SK-N-MC (cell line): ENCODE measurements at regions not wholly inside any gene's neighbourhood (a gene's known extent, or its start where the extent isn't known, plus 50 kb on each side); places are given as distances from the start of the nearest gene placed in this dataset.

Source experiments
- DNase-seq: peaks from one replicate; pipeline ENCODE4 v3.0.0-alpha.2; 2011; ENCODE audit warnings: low read depth, low spot score
- H3K27ac ChIP-seq: fragments of 200-600 bp; sonication (generic); 2 replicates; pipeline ENCODE4 v1.5.1; 2016; ENCODE audit warnings: mixed run types
- H3K36me3 ChIP-seq: fragments of 200-600 bp; sonication (generic); 2 replicates; pipeline ENCODE4 v1.6.1; 2017; ENCODE audit warnings: antibody characterized with exemption, low read length, mixed read lengths; ENCODE audit not compliant: insufficient read depth
- H3K4me3 ChIP-seq: fragments of 200-600 bp; sonication (generic); 2 replicates; pipeline ENCODE4 v1.5.1; 2016
- H3K9ac ChIP-seq: fragments of 200-600 bp; sonication (generic); 2 replicates; pipeline ENCODE4 v1.8.0; 2017; ENCODE audit warnings: mixed run types, mixed read lengths; ENCODE audit not compliant: insufficient read length
- H3K9me3 ChIP-seq: fragments of 200-600 bp; sonication (generic); 2 replicates; pipeline ENCODE4 v1.6.1; 2017; ENCODE audit warnings: low read depth, mild to moderate bottlenecking, antibody characterized with exemption, low read length, moderate library complexity, mixed read lengths
- EZH2 ChIP-seq: fragments of 200-600 bp; sonication (generic); IDR thresholded peaks from one replicate; pipeline ENCODE4 v1.6.1; 2017; ENCODE audit warnings: antibody characterized with exemption
- FOXP2 ChIP-seq: optimal IDR thresholded peaks from 2 replicates; pipeline ENCODE3; 2011; ENCODE audit warnings: mild to moderate bottlenecking, moderate library complexity; ENCODE audit not compliant: insufficient read depth; ENCODE audit errors: extremely low read length, control extremely low read depth
- POLR2AphosphoS5 ChIP-seq: IDR thresholded peaks from 2 replicates; pipeline ENCODE4 v1.6.1; 2012; ENCODE audit warnings: mild to moderate bottlenecking, low read depth, low read length, borderline replicate concordance

DNA sequence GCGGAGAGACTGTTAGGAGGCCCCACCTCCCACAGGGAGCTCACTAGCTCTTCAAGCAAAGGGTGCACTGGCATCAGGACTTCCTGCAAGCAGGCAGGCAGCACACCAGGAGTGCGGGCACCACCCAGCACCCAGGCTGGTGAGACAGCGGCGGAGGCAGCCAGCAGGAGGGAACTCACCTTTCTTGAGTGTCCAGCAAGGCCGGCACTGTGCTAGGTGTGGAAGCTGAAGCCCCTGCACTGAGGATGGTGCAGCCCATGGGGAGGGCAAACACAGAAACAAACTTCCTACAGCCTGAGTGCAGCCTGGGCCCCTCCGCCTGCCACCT is 100.7 kb upstream of the ID2 start:
- Histone ChIP-seq H3K9me3 (no peaks in the 10 kb centered on the region), H3K4me3 (no peak overlapping the region), H3K27ac (no peak overlapping the region), H3K9ac (no peak overlapping the region), H3K36me3 (no peaks in the 10 kb centered on the region)
- no peak for TF ChIP-seq EZH2
- no peak for TF ChIP-seq FOXP2
- no peak for TF ChIP-seq POLR2AphosphoS5
- DNase-seq: no peak

DNA sequence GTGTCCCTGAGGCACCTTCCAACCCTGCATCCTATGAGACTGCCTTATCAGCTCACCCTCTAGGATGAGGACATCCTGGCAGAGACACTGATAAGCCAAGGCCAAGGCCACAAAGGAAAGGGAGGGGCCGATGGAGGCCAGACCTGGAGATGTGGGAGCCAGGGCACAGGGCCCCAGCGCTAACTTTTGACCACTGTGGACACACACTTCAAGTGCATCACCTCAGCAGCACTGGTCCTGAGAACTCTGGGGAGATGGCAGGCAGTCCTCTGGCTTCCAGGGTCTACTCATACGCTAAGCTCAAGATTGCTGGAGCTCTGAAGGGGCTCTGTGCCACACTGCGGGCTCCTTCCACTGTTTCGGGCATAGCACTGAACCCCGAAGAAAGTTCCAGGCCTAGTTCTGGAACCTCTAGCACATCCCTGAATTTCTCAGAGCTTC is 100.2 kb upstream of the ID2 start:
- Histone ChIP-seq H3K4me3 (no peak overlapping the region), H3K27ac (no peak overlapping the region), H3K9ac (no peak overlapping the region), H3K36me3 (no peaks in the 10 kb centered on the region), H3K9me3 (no peaks in the 10 kb centered on the region)
- DNase-seq: no peak
- TF ChIP-seq FOXP2 (no peak), EZH2 (no peak), POLR2AphosphoS5 (no peak)

GRCh38 chr2:8582191-8582590 is 99.7 kb upstream of the ID2 start:
- H3K27ac ChIP-seq: no peak overlapping the region
- no peak for DNase-seq
- H3K9ac ChIP-seq: no peak overlapping the region
- H3K9me3 ChIP-seq: no peaks in the 10 kb centered on the region
- no peak overlapping the region for H3K4me3 ChIP-seq
- no peak for TF ChIP-seq FOXP2
- TF ChIP-seq POLR2AphosphoS5: no peak
- no peak for TF ChIP-seq EZH2
- no peaks in the 10 kb centered on the region for H3K36me3 ChIP-seq

- no peaks in the 10 kb centered on the region for H3K9me3 ChIP-seq
- no peak overlapping the region; the same call in 1 of the 2 replicates for H3K4me3 ChIP-seq
- TF ChIP-seq FOXP2 (no peak), POLR2AphosphoS5 (no peak), EZH2 (no peak)
- no peaks in the 10 kb centered on the region for H3K36me3 ChIP-seq
- no peak overlapping the region for H3K27ac ChIP-seq
- DNase-seq: no peak
- peak overlapping the region; percentile 26 for H3K9ac ChIP-seq
Observed at GRCh38 chr2:8582651-8583399, 99.0 kb upstream of the ID2 start.

DNA sequence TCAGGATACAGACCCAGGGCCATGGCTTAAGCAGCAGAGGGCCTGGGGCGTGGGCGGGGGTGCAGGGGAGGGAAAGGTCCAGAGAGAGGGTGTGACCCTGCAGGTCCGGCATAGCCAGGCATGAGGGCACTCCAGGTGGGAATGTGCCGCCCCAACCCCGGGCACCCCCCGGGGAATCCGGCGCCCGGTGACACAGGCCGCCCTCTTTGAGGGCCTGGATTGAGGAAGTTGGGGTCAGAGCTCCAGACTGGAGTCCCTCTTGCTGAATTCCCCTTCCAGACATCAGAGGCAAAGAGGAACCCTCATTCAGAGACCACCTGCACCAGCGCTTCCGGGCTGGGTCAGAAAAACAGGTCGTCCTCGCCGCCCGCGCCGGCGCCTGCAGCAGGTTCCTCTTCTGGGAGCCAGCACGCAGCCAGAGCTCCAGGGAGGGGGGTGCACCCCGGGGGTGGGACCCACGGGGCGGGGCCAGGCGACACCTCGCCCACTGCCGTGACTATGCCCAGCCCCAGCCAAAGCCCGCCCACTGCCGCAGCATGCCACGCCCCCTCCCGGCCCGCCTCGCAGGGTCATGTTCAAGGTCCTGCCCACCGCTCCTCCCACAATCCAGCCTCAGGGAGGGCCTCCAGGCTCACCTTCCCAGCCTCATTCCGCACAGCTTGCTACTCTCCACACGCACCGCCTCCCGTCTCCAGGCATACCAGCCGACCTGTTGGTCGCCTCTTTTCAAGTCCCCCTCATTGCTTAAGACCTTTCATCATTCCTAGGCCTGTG is 98.3 kb upstream of the ID2 start:
- H3K27ac ChIP-seq: peak overlapping the region; percentile 22; the same call in 1 of the 2 replicates
- H3K9me3 ChIP-seq: no peaks in the 10 kb centered on the region
- TF ChIP-seq POLR2AphosphoS5: peak; percentile 77
- TF ChIP-seq EZH2: no peak

GRCh38 chr2:8584174-8585066 is 97.4 kb upstream of the ID2 start:
- H3K36me3 ChIP-seq: no peaks in the 10 kb centered on the region
- DNase-seq: no peak
- no peaks in the 10 kb centered on the region for H3K9me3 ChIP-seq
- H3K27ac ChIP-seq: peak overlapping the region; percentile 22; the same call in 1 of the 2 replicates
- peak overlapping the region; percentile 72 for H3K4me3 ChIP-seq
- no peak for TF ChIP-seq EZH2
- TF ChIP-seq FOXP2: no peak
- no peak for TF ChIP-seq POLR2AphosphoS5
- peak overlapping the region; percentile 44 for H3K9ac ChIP-seq

More for the DNA sequence above, 98.3 kb upstream of the ID2 start:
- peak overlapping the region; percentile 44 for H3K9ac ChIP-seq
- H3K36me3 ChIP-seq: no peaks in the 10 kb centered on the region
- peak overlapping the region; percentile 72 for H3K4me3 ChIP-seq
- peak; percentile 67 for DNase-seq

DNA sequence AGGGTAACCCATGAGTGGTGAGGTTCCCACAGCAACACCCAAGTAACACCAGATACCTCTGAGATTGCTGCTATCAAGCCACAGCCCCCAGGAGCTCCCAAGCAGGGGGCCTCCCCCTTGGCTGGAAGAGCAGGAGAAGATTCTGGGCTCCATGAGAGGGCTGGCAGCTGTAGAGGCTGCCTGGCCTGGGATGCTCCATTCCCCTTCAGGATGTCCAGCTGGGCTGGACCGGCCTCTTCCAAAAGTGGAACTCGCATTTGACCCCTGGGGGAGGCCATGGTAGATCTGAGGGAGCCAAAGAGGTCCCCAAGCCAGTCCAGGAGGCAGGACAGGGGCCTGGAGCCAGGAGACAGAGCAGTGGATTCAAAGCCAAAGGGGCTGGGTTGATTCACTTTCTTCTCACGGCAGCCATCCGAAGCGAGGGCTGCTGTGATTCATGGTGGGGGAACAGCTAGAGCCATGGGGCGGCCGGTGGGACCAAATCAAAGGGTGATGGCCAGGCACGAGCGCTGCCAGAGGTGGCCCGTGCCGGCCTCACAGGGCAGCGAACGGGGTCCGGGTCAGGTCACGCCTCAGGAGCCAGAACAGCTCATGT is 95.3 kb upstream of the ID2 start:
- Histone ChIP-seq H3K4me3 (no peak overlapping the region), H3K36me3 (no peaks in the 10 kb centered on the region), H3K9ac (no peak overlapping the region), H3K27ac (no peak overlapping the region), H3K9me3 (no peaks in the 10 kb centered on the region)
- DNase-seq: no peak
- TF ChIP-seq EZH2 (no peak), FOXP2 (no peak), POLR2AphosphoS5 (no peak)
